ENCODE measurements at regions not wholly inside any gene's neighbourhood (a gene's known extent, or its start where the extent isn't known, plus 50 kb on each side); places are given as distances from the start of the nearest gene placed in this dataset.
"Not testable (repeated sequence)": the region's sequence is repeated elsewhere in the genome, so short reads cannot be mapped to it uniquely, and the experiment has no call there.

DNA sequence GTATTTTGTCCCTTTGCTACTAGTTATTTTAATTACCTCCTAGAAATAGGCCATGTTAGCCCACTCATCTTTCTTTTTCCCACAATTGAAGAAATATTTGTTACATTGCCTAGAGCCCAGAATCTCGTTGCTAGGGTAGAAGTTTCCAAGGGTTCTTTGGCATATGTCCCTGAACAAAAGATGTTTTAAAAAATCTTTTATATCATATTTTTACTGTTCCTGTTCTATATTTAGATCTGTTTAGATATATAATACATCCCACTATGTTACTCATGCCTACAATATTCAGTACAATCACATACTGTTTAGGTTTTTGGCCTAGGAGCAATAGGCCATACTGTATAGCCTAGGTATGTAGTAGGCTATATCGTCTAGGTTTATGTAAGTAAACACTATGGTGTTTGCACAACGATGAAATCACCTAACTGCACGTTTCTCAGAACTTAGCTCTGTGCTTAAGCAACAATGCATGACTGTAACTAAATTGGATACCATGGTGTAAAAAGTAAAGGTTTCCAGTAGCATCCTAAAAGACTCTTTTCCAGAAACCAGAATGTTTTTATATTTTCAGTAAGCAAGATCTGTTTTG lies 236.0 kb upstream of the SLIT2 start:
- Mint-ChIP-seq H3K27ac (no peak overlapping the region), H3K27me3 (no peaks in the 10 kb centered on the region), H3K36me3 (no peaks in the 10 kb centered on the region), H3K9me3 (peaks cover 0 to 8% (median 5%) of the 10 kb centered on the region in 3 donors), H3K4me3 (no peak overlapping the region), H3K4me1 (no peaks in the 10 kb centered on the region)

DNA sequence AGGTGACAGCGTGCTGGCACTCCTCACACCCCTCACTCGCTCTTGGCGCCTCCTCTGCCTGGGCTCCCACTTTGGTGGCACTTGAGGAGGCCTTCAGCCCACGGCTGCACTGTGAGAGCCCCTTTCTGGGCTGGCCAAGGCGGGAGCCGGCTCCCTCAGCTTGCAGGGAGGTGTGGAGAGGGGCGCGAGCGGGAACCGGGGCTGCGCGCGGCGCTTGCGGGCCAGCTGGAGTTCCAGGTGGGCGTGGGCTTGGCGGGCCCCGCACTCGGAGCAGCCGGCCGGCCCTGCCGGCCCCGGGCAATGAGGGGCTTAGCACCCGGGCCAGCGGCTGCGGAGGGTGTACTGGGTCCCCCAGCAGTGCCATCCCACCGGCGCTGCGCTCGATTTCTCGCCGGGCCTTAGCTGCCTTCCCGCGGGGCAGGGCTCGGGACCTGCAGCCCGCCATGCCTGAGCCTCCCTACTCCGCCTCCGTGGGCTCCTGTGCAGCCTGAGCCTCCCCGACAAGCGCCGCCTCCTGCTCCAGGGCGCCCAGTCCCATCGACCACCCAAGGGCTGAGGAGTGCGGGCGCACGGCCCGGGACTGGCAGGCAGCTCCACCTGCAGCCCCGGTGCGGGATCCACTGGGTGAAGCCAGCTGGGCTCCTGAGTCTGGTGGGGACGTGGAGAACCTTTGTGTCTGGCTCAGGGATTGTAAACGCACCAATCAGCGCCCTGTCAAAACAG lies 247.7 kb upstream of the SLIT2 start:
- H3K36me3 Mint-ChIP-seq, H3K4me3 Mint-ChIP-seq, H3K27me3 Mint-ChIP-seq, H3K9me3 Mint-ChIP-seq, H3K27ac Mint-ChIP-seq, H3K4me1 Mint-ChIP-seq: not testable (repeated sequence)

DNA sequence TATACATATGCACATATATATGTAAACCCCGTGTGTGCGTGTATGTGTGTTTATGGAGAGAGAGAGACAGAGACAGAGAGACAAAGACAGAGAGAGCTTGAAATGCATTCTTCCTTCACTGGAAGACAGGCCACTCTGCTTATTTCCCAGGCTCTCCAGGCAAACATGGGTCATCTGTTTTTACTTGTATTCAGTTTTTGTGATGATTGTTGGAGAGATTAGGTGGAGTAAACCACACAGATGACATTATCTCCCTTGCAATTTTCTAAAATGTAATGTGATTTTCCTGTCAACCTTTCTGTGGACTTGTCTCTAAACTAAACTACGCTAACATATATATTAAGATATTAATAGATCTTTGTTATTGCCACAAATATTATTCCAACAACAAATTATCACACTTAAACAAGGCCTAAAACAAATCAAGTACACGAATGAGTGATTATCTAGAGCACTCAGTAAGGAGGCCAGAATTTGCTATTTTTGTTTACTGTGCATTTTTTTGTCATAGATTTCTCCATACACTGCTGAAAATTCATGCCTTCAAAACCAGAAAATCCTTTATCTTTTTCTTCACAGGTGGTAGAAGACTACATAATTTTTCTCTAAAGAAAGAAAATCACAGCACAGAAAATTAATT lies 251.8 kb upstream of the SLIT2 start:
- Mint-ChIP-seq H3K27ac (no peak overlapping the region), H3K36me3 (no peaks in the 10 kb centered on the region), H3K4me1 (no peaks in the 10 kb centered on the region), H3K9me3 (peaks cover 3 to 9% (median 4%) of the 10 kb centered on the region in 3 donors), H3K4me3 (no peak overlapping the region), H3K27me3 (no peaks in the 10 kb centered on the region)

DNA sequence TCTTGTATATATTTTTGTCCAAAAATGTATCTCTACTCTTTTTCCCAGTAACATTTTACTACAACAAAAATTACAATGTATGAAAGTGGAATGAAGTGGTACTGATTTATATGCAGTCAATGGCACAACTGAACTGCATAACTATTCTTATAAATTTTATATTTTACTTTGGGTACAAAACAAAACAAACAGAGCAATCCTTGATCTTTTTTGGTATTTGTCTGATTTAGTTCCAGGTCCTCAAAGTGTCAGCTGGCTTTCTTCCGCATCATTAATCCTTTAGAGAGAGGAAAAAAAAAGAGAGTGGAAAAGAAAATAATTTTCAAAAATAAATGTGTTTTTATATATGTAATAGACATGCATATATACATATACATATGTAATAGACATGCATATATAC lies 252.4 kb upstream of the SLIT2 start:
- Mint-ChIP-seq H3K4me1 (no peaks in the 10 kb centered on the region), H3K27me3 (no peaks in the 10 kb centered on the region), H3K4me3 (no peak overlapping the region), H3K36me3 (no peaks in the 10 kb centered on the region), H3K27ac (no peak overlapping the region), H3K9me3 (peaks cover 3 to 7% (median 6%) of the 10 kb centered on the region in 3 donors)

DNA sequence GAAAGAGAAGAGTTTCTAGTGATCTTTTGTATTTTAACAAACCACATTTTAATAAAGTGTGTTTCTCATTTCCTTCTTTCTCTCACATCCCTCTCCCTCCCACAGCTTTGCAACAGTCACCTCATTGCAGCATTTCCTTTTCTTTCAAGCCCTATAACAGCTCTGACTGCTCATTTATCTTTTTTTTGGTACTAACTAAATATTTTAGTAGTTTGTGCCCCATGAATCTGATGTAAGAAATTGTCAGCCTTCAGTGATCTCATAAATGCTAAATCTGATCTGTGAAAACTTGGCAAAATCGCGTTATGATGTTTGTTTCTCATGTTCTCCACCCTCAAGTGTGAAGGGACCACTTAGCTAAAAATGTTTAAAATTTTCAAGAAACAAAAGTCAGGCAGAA lies 258.5 kb upstream of the SLIT2 start:
- Mint-ChIP-seq H3K4me3 (no peak overlapping the region), H3K36me3 (no peaks in the 10 kb centered on the region), H3K4me1 (peaks cover 0 to 2% (median 0%) of the 10 kb centered on the region in 3 donors), H3K9me3 (peaks cover 2 to 8% (median 6%) of the 10 kb centered on the region in 3 donors), H3K27me3 (no peaks in the 10 kb centered on the region), H3K27ac (no peak overlapping the region)

DNA sequence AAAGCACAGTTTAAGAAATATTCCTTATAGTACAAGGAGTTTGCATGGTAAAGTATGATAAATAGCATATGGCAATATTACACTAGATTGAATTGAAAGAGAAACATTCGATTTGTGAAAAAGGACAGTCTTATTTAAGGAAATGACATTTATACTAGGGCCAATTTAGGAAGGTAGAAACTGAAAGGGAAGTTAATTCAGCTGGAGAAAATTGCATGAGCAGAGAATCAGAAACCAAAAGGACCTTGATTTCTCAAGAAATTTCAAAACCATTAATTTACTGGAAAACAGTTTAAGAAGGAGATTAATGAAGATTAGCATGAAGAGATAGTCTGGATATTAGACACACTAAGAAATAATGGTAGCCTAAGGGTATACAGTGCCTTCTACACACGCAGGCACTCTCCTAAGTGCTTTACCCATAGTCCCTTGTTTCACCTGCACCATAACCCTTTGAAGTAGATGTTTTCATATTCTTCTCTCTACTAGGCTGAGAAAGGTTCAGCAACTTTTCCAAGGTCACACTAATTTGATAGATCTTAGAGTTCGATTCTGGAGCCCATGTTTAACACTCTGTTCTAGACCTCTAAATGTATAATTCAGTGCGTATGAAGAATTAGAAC lies 259.1 kb upstream of the SLIT2 start:
- no peaks in the 10 kb centered on the region for H3K36me3 Mint-ChIP-seq
- no peak overlapping the region for H3K4me3 Mint-ChIP-seq
- H3K27ac Mint-ChIP-seq: no peak overlapping the region
- peaks cover 0 to 2% (median 0%) of the 10 kb centered on the region in 3 donors for H3K4me1 Mint-ChIP-seq
- peaks cover 2 to 8% (median 6%) of the 10 kb centered on the region in 3 donors for H3K9me3 Mint-ChIP-seq
- H3K27me3 Mint-ChIP-seq: no peaks in the 10 kb centered on the region

DNA sequence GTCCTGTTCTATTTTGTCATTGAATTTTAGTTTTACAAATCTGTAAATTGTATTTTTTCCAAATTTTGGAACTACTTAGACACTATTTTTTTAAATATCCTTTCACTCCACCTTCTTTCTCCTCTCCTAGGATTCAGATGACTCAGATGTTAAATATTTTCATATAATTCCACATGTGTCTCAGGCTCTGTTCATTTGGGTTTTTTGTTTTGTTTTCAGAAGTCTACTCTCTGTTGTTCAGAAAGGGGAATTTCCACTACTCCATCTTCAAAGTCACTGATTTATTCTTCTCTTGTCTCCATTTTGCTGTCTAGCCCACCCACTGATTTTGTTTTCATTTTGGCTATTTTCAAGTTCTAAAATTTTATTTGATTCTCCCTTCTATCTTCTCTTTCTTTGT lies 264.0 kb upstream of the SLIT2 start:
- H3K27ac Mint-ChIP-seq: no peak overlapping the region
- peaks cover 0 to 2% (median 0%) of the 10 kb centered on the region in 3 donors for H3K4me1 Mint-ChIP-seq
- no peaks in the 10 kb centered on the region for H3K27me3 Mint-ChIP-seq
- H3K9me3 Mint-ChIP-seq: peaks cover 0 to 10% (median 10%) of the 10 kb centered on the region in 3 donors
- H3K4me3 Mint-ChIP-seq: no peak overlapping the region
- H3K36me3 Mint-ChIP-seq: no peaks in the 10 kb centered on the region

DNA sequence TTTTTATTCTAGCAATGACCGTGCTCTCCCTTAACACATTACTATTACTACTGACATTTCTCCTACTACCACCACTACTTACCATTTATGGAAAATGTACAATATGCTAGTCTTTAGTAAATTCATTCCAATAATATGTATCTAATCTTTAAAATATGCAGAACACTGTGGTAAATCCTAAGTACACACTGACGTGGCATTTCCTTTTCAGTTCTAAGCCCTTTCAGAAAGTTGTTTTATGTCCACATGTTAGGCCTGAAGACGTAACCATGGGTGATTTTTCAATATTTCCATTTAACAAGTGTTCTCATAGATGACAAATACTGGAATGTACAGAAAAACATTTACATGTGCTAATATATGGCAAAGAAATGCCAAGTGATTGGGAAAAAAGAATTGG lies 268.6 kb upstream of the SLIT2 start:
- Mint-ChIP-seq H3K27ac (no peak overlapping the region), H3K36me3 (no peaks in the 10 kb centered on the region), H3K27me3 (no peaks in the 10 kb centered on the region), H3K9me3 (peaks cover 0 to 13% (median 2%) of the 10 kb centered on the region in 3 donors), H3K4me3 (no peak overlapping the region), H3K4me1 (no peaks in the 10 kb centered on the region)

DNA sequence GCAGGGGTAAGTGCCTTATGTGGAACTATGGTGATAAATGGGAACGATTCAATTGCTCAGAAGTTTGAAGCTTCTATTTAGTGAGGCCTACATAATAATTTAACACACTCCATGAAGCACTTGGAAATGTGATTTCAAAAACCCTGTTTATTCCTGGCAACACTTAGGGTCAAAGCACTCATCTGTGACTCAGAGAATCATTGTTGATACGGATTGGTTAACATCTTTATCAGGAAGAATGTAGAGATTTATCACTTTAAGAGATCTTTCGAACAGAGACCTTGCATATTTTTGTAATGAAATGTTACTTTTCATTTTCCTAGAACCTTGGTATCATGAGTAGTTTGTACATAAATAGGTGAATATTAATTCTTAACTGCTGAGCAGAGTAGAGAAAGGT lies 269.1 kb upstream of the SLIT2 start:
- no peak overlapping the region for H3K27ac Mint-ChIP-seq
- H3K4me3 Mint-ChIP-seq: no peak overlapping the region
- no peaks in the 10 kb centered on the region for H3K27me3 Mint-ChIP-seq
- H3K36me3 Mint-ChIP-seq: no peaks in the 10 kb centered on the region
- no peaks in the 10 kb centered on the region for H3K4me1 Mint-ChIP-seq
- peaks cover 4 to 14% (median 4%) of the 10 kb centered on the region in 3 donors for H3K9me3 Mint-ChIP-seq

DNA sequence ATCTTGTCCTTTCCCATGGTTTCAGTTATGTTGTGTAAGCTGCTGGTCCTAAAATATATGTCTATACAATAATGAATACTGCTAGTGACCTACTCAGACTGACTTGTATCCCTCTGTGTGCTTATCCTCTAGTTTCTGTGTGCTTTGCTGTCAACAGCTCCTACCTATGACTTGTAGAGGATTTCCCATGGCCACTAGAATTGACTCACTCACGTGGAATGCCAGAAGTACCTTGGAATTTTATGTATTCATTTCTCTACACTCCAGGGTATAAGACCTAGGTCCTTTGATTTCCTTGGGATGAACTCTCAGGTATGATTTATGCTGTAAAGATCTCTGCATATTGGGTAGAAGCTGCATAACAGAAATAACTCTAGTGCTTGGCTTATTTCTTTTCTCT lies 279.9 kb upstream of the SLIT2 start:
- Mint-ChIP-seq H3K4me3 (no peak overlapping the region), H3K36me3 (no peaks in the 10 kb centered on the region), H3K27ac (no peak overlapping the region), H3K4me1 (no peaks in the 10 kb centered on the region), H3K9me3 (peaks cover 0 to 2% (median under 1%) of the 10 kb centered on the region in 3 donors), H3K27me3 (no peaks in the 10 kb centered on the region)

DNA sequence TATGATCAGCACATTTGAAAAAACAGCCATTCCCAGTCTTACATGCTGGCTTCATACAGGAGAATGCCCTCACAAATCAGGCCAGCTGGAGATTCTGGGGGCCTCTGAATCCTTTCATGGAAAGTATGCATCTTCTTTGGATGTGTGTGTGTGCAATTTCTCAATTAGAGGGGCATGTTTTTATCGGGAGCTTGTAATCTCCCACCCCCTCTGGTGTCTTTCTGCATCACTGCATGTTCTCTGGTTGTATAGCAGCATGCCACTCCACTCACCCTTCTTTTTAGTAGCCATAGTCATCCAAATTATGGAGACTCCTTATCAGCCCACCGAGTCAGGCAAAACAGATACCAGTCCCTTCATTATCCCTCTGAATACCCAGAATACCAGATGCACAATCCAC lies 282.2 kb upstream of the SLIT2 start:
- Mint-ChIP-seq H3K36me3 (no peaks in the 10 kb centered on the region), H3K4me1 (no peaks in the 10 kb centered on the region), H3K27ac (no peak overlapping the region), H3K27me3 (no peaks in the 10 kb centered on the region), H3K9me3 (peaks cover 0 to 4% (median 2%) of the 10 kb centered on the region in 3 donors), H3K4me3 (no peak overlapping the region)

DNA sequence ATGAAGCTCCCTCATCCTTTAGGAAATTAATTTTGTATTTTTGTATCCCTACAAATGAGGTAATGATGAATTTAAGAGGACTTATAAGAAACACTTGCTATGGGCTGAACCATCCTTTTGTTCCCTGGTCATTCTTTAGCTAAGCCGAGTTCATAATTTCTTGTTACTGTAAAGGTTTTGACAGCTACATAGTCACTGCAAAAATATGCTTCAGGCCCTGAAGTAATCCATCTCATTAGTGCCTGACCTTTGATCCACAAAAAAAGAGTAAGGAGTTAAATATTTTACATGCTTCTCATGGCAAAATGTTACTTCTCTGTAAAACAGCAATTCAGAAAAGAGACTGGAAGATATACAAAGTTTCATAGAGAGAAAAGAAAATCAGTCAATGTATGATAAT lies 290.6 kb upstream of the SLIT2 start:
- H3K4me3 Mint-ChIP-seq: no peak overlapping the region
- no peaks in the 10 kb centered on the region for H3K36me3 Mint-ChIP-seq
- peaks cover 3 to 4% (median 4%) of the 10 kb centered on the region in 3 donors for H3K9me3 Mint-ChIP-seq
- H3K4me1 Mint-ChIP-seq: no peaks in the 10 kb centered on the region
- H3K27ac Mint-ChIP-seq: no peak overlapping the region
- H3K27me3 Mint-ChIP-seq: no peaks in the 10 kb centered on the region

DNA sequence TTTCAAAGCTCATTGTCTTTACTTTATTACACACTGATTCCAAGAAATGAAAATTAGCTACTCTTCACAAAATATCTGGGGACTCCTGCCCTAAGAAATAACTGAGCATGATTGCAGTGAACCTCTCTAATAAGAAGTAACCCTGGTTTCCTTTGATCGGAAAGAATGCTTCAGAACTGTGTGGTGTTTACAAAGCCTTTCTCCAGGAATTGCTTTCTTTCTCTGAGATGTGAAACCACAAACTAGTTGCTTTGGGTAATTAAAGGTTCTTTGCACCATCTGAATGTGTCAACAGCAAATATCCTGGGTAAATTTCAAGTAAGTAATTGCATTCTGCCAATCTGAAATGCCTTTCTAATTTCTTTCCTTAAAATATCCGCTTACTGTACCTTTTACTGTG lies 292.9 kb upstream of the SLIT2 start:
- Mint-ChIP-seq H3K4me1 (no peaks in the 10 kb centered on the region), H3K9me3 (peaks cover 3 to 8% (median 4%) of the 10 kb centered on the region in 3 donors), H3K4me3 (no peak overlapping the region), H3K27me3 (no peaks in the 10 kb centered on the region), H3K36me3 (no peaks in the 10 kb centered on the region), H3K27ac (no peak overlapping the region)

DNA sequence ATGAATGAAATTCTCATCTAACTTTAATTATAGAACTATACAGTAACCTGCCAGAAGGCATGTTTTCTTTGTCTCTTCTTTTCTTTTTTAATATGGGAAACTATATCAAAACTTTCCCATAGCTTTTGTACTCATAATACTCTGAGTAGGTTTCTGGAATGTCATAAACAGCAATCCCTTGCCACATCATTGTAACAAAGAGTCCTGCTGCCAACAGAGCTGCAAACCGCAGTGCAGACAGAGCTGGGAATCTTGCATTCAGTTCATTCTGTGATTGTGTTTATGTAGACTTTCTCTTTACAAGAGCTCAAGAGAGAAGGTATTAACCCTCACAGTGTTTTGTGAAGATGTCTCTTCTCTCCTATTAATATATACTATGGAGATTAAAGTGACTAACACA lies 304.4 kb upstream of the SLIT2 start:
- no peaks in the 10 kb centered on the region for H3K36me3 Mint-ChIP-seq
- H3K4me1 Mint-ChIP-seq: no peaks in the 10 kb centered on the region
- peaks cover 0 to 7% (median 2%) of the 10 kb centered on the region in 3 donors for H3K9me3 Mint-ChIP-seq
- H3K27me3 Mint-ChIP-seq: no peaks in the 10 kb centered on the region
- no peak overlapping the region for H3K4me3 Mint-ChIP-seq
- no peak overlapping the region for H3K27ac Mint-ChIP-seq

DNA sequence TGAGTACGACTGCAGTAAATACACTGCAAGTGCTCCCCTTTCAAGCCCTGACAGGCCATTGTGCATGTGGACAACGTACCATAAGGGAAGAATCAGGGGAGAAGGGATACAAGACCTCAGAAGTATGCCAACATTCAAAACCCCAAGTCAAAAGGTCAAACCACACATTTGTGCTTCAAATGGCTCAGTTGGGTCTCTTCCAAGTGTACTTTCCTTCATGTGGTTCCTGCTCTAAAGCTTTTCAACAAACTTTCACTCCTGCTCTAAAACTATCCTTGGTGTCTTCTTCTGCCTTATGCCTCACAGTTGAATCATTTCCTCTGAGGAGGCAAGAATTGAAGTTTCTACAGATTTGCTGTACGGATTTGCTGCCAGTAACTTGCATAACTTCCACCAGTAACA lies 305.7 kb upstream of the SLIT2 start:
- no peak overlapping the region for H3K4me3 Mint-ChIP-seq
- no peaks in the 10 kb centered on the region for H3K27me3 Mint-ChIP-seq
- no peak overlapping the region for H3K27ac Mint-ChIP-seq
- no peaks in the 10 kb centered on the region for H3K36me3 Mint-ChIP-seq
- peaks cover 0 to 4% (median 2%) of the 10 kb centered on the region in 3 donors for H3K9me3 Mint-ChIP-seq
- no peaks in the 10 kb centered on the region for H3K4me1 Mint-ChIP-seq

Data from IgD-negative memory B cell (primary cell).